Activated CD8-positive, alpha-beta memory T cell treated with anti-CD3 and anti-CD28 coated beads for 4 hours (primary cell): ENCODE measurements at regions not wholly inside any gene's neighbourhood (a gene's known extent, or its start where the extent isn't known, plus 50 kb on each side); places are given as distances from the start of the nearest gene placed in this dataset.
"Not testable (repeated sequence)": the region's sequence is repeated elsewhere in the genome, so short reads cannot be mapped to it uniquely, and the experiment has no call there.

Source experiments
- DNase-seq, 2 donors: peaks; one replicate each; pipeline ENCODE4 v3.0.0-alpha.2; 2020; ENCODE audit warnings: low read depth in 2 of 2

DNA sequence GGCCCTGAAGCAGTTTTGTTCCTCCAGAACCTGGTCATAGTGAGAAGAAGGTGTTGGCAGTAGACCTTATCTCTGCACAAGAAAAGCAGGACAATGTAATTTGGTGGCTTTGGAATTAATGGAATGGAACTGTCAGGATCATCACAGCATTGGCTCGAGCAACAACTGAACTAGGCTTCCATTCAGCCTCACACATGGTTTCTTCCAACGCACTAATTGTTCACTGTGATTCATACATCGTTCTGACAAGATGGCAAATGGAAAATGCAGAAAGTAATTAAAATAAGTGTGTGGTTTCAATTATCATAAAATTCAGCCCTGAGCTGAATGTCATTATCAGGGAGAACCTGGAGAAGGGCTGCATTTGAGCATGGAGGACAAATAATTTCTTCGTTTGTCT is 80.6 kb downstream of the MFSD1 start:
- DNase-seq, result no peak

GRCh38 chr3:158896729-158897128 is 94.9 kb downstream of the MFSD1 start:
- DNase-seq, result no peak

DNA sequence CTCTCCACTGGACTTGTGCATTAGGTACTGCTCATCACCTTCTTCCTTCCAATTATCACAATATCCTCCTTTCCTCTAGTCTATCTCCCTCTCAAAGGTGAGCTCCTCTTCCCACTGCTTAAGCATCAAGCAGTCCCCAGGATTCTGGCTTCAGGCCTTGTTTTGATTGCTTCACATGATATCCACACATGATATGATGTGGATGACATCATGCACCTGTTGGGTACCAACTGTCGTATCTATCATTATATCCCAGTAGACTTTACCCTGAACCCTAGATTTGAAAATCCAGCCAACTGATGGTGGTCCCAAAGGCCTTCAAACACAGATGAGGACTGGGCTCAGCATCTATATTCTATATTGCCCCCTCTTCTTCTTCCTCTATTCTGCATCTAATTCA is 104.9 kb downstream of the MFSD1 start:
- DNase-seq, result no peak

GRCh38 chr3:158908187-158908734 is 106.4 kb downstream of the MFSD1 start:
- no peak for DNase-seq

DNA sequence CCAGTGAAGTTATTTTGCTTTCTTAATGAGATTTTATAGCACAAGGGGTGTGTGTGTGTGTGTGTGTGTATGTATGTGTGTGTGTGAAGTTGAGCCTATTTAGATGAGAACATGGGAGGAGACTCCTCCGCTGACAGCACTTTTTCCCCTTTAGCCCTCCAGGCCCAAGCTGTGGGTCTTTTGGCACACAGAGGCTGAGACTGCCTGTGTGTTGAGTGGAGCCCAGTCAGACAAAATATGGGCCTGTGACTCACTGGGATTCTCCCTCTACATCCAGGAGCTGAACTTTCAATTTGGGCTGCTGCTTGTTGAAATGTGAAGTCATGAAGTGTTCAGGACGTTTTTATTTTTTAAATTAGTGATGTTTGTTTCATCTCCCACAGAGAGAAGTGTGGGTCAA is 108.0 kb downstream of the MFSD1 start:
- no peak for DNase-seq

GRCh38 chr3:158911586-158911985 is 109.7 kb downstream of the MFSD1 start:
- no peak for DNase-seq

- no peak for DNase-seq
Measured at GRCh38 chr3:158912188-158912587, 110.3 kb downstream of the MFSD1 start.

DNA sequence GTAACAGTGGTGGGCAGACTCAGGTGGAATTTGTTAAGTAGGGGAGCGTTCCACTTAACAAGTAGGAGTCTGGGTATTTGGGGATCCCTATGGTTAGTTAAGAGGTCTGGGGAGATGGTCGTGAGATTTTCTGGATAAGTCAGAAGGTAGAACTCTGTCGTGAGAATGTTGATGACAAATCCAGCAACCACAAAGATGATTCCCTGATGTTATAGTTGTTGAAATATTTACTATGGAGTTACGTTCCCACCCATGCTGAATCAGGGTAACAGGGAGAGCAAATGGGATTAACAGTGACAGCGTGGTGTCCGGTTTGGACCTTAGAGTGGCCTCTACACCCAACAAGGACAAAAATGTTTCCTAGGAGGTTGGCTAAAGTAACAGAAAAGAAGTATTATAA is 110.8 kb downstream of the MFSD1 start:
- no peak for DNase-seq

GRCh38 chr3:158916111-158916510 is 114.3 kb downstream of the MFSD1 start:
- no peak for DNase-seq

- DNase-seq, result no peak
Measured at GRCh38 chr3:158918008-158918407, 116.2 kb downstream of the MFSD1 start.

DNA sequence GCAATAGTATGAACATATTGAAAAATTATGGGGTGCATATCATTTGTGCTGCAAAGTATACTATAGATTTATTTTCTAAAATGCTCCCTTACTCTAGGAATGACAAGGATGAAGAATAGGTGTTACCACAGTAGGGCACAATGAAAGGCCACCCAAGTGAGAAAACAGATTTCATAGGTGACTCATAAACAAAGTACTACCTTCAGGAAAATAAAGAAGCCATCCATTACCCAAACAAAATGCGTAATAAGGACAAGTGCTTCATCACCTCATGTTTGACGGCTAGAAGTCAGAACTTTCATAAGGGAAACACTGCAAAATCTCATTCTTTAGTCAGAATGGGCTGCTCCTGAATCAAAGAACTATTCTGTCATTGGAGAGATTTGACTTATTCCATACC is 116.6 kb downstream of the MFSD1 start:
- DNase-seq, result no peak

DNA sequence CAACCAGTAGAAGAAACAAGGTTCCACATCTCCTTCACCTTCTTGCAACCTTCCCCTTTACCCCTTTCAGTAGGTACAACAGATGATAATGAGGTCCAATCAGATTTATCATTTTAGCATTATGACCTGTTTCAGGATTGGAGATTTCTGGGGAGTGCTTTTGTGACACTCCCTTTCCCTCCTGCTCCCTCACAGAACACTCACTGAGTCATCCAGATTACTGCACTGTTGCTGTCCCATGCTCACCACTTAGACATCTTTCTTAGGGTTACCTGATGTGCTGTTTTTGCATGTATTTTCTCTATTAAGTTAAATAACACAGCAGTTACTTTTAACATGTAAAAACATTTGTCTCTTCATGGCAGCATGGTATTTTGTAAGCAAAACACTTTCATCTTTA is 118.5 kb downstream of the MFSD1 start:
- no peak for DNase-seq

DNA sequence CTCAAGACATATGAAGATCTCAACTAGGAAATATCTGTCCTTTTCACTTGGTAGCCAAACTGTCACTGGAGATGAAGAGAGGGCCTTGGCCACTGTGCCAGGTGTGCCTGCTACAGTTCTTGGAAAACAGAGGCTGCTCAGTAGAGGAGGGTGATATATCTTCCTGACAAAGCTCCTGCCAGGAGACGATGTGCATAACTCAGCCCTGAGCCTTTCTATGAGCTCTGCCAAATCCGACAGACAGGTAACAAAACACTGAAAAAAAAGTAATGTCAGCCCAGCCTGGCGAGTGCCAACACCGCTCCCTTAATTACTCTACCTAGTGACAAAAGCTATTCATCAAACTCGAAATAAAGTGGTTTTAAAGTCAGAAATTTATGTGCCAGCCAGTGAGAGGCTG is 123.2 kb downstream of the MFSD1 start:
- no peak for DNase-seq

DNA sequence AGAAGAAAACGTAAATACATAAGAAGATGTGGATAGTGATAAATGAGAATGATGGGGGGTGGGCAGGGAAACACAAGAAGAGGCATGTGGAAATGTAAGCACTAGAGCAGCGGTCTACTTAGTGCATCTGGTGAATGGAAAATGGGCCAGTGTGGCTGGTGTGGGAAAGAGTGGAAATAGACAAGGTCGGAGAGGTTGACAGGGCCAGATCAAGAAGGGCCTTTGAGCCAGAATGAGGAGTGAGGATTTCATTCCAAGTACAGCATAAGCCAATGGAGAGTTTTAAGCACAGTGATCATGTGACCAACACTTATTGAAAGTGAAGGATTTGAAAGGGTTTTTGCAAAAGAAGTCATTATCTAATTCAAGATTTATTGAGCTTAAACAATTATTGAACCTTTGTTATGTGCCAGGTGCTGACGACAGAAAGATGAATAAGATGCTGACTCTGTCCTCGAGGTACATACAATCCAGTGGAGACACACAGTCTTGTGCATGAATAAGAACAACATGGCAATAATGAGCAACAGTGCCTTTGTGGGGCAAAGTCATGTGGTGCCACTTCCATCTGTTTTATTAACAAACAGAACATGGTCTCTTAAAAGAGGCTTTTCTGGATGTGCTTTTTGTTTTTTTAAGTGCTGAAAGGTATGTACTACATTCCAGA is 124.1 kb downstream of the MFSD1 start:
- DNase-seq, result no peak

DNA sequence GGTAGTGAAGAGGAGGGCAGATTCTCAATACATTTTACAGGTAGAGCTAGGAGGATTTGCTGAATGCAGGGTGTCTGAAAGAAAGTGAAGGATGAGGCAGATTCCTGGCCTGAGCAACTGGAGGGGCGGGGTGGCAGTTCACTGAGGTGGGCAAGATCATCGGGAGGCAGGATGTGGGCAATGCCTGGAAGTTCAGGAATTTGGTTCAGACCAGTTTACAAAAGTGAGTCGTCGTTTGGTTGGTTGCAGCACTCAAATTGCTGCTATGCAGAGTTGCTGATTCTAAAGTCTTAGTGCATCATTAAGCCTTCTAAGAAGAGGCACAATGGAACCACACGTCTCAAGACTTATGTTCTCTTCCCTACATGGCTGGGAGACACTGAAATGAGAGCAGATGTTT is 134.0 kb downstream of the MFSD1 start:
- no peak for DNase-seq

DNA sequence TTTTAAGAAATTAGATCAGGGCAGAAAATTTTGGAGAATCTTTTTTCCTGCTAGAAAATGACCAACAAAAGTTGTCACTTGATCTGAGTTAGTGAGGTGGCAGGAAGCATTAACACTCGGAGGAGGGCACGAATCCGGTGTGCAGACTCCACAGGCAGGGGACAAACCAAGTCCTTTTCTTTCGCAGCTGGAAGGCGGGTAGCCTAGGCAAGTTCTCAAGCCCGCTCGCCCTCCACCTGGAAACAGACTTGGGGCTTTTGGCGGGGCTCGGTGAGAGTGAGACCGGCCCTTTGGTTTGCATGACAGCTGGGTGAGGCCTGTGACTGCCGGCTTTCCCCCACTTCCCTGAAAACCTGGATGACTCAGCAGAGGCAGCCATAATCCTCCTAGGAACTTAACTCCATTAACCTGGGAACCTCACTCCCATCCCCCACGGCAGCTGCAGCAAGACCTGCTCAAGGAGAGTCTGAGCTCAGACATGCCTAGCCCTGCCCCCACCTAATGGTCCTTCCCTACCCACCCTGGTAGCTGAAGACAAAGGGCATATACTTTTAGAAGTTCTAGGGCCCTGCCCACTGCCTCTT is 134.8 kb downstream of the MFSD1 start:
- no peak for DNase-seq

GRCh38 chr3:158950178-158950901 is 148.5 kb downstream of the MFSD1 start:
- no peak for DNase-seq

GRCh38 chr3:158953131-158953530 is 151.3 kb downstream of the MFSD1 start:
- no peak for DNase-seq

- DNase-seq, result no peak
Measured at GRCh38 chr3:158954420-158954819, 152.6 kb downstream of the MFSD1 start.

DNA sequence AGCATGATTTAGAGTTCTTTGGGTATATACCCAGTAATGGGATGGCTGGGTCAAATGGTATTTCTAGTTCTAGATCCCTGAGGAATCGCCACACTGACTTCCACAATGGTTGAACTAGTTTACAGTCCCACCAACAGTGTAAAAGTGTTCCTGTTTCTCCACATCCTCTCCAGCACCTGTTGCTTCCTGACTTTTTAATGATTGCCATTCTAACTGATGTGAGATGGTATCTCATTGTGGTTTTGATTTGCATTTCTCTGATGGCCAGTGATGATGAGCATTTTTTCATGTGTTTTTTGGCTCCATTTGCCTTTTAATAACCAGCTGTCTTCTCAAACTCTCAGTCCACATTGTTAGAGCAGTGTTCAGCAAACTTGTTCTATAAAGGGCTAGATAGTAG is 155.9 kb downstream of the MFSD1 start:
- not testable (repeated sequence) for DNase-seq

DNA sequence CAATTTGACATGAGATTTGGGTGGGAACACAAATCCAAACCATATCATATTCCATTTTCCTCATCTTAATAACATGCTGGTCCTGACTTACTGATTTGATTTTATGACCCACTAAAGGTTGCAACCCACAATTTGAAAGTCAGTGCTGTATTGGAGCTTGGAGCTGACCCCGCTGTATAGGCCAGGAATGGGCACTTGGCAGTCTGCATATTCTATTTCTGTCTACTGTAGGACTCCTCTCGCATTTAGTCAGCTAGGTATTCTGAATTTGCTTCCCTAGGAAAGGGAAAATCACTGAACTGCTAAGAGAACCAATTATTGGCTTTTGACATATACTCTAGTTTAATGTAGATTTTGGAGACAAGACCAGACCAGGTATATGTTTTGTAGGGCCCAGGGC is 157.0 kb downstream of the MFSD1 start:
- no peak for DNase-seq

DNA sequence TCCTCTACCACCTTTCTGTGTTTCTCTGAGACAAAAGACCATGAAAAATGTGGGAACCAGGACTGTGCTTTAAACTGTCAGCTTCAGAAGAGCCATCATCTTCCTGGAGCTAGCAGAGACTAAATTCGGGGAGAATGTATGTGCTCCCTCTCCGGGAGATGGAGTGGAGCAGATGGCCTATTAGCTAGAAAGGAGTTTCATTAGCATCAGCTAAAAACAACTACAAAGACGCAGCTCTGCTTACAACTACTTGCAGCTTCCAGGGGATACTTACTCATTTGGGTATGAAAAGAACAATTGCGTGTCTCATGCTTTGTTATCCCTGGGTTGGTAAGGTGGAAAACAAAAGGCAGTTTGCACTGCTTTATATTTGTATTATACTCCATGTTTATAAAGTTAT is 159.6 kb downstream of the MFSD1 start:
- no peak for DNase-seq

DNA sequence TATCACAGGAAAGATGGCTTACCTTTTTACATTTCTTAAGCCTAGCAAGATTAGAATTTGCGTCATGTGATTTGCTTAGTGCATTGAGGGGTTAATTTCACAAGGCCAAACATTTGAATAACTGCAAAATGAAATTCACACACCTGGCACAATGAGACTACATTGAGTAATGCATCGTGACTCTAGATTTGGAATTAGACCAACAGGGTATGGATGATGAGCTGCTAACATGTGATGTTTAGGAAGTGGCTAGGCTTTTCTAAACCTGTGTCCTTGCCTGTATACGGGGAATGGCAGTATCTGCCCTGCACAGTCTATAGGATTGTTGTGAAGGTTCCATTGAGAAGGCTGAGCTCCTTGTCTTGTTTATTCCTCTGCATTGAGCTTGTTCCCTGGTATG is 160.1 kb downstream of the MFSD1 start:
- no peak for DNase-seq
